Osteoblast (primary cell): ENCODE measurements at regions not wholly inside any gene's neighbourhood (a gene's known extent, or its start where the extent isn't known, plus 50 kb on each side); places are given as distances from the start of the nearest gene placed in this dataset.
A peak's percentile ranks its signal among the peaks of the same experiment; 100 is the strongest.

Experiments used
- DNase-seq: peaks from one replicate; pipeline ENCODE4 v3.0.0; 2011; ENCODE audit warnings: low spot score, mixed read lengths; ENCODE audit not compliant: insufficient read length; ENCODE audit errors: missing footprints
- H2AFZ ChIP-seq: 2 replicates; pipeline ENCODE4 v1.6.0; 2011; ENCODE audit warnings: mild to moderate bottlenecking, low read length
- H3K27ac ChIP-seq: 2 replicates; pipeline ENCODE4 v1.5.1; 2011; ENCODE audit warnings: mild to moderate bottlenecking, low read depth, low read length, moderate library complexity
- H3K27me3 ChIP-seq: 2 replicates; pipeline ENCODE4 v1.6.0; 2012; ENCODE audit warnings: mild to moderate bottlenecking, control low read depth, inconsistent platforms, low read length, moderate library complexity; ENCODE audit not compliant: insufficient read depth
- H3K36me3 ChIP-seq: 2 replicates; pipeline ENCODE4 v1.5.1; 2011; ENCODE audit warnings: mild to moderate bottlenecking, low read length, control low read depth, moderate library complexity; ENCODE audit not compliant: insufficient read depth
- H3K4me1 ChIP-seq: 2 replicates; pipeline ENCODE4 v1.5.1; 2011; ENCODE audit warnings: mild to moderate bottlenecking, low read length, control low read depth, moderate library complexity; ENCODE audit not compliant: insufficient read depth
- H3K4me2 ChIP-seq: 2 replicates; pipeline ENCODE4 v1.6.0; 2011; ENCODE audit warnings: mild to moderate bottlenecking, low read length; ENCODE audit not compliant: insufficient read depth
- H3K4me3 ChIP-seq: fragments of 200-600 bp; sonication (generic); 3 replicates; pipeline ENCODE4 v1.5.1; 2012; ENCODE audit warnings: mild to moderate bottlenecking, low read length, inconsistent platforms; ENCODE audit not compliant: insufficient read depth
- H3K79me2 ChIP-seq: 2 replicates; pipeline ENCODE4 v1.6.0; 2012; ENCODE audit warnings: mild to moderate bottlenecking, low read length, control low read depth, inconsistent platforms; ENCODE audit not compliant: insufficient read depth
- H3K9me3 ChIP-seq: 2 replicates; pipeline ENCODE4 v1.5.1; 2011; ENCODE audit warnings: low read depth, low read length, control low read depth
- H4K20me1 ChIP-seq: 2 replicates; pipeline ENCODE4 v1.6.0; 2012; ENCODE audit warnings: mild to moderate bottlenecking, low read length, control low read depth; ENCODE audit not compliant: insufficient read depth
- TF ChIP-seq, protein P1 (sequence below): IDR thresholded peaks from 2 replicates; pipeline ENCODE4 v1.5.1; 2011; ENCODE audit warnings: mild to moderate bottlenecking, low read depth, low read length, moderate library complexity; ENCODE audit errors: extremely low read depth

DNA sequence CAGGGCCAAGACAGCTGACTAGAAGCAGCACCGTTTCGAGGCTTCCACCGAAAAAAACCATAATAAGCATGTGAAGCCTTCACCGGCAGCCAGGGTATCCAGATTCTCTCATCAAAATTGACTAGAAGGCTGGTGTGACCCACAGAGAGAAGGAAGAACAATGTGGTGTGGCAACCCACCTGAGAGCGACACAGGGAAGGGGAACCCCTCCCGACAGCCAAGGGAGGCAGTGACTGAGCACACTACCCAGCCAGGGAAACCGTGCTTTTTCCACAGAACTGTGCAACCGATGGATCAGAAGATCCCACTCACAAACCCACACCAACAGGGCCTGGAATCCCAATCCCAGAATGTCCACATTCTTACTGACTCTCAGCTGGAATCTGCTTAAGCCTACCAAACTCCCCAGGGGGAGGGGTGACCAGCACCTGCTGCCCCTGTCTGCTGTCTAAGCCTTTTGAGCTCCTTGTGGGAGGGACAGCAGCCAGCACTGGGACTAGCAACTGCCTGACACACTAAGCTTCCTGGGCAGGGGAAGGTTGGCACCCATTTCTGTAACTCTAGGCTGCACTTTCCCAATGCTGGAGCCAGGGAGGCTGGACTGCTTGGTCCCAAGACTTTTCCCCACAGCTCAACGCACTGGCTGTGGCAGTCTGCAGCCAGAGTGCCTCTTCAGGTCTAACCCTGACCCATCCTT is 231.9 kb upstream of the FAM83B start:
- Histone ChIP-seq H3K79me2 (no peaks in the 10 kb centered on the region), H3K27ac (no peak overlapping the region), H3K36me3 (no peaks in the 10 kb centered on the region), H3K4me3 (no peak overlapping the region), H2AFZ (no peak overlapping the region), H3K9me3 (no peaks in the 10 kb centered on the region), H3K27me3 (no peaks in the 10 kb centered on the region), H3K4me1 (peaks cover 15% of the 10 kb centered on the region), H4K20me1 (no peaks in the 10 kb centered on the region), H3K4me2 (no peak overlapping the region)
- TF ChIP-seq, protein P1, sequence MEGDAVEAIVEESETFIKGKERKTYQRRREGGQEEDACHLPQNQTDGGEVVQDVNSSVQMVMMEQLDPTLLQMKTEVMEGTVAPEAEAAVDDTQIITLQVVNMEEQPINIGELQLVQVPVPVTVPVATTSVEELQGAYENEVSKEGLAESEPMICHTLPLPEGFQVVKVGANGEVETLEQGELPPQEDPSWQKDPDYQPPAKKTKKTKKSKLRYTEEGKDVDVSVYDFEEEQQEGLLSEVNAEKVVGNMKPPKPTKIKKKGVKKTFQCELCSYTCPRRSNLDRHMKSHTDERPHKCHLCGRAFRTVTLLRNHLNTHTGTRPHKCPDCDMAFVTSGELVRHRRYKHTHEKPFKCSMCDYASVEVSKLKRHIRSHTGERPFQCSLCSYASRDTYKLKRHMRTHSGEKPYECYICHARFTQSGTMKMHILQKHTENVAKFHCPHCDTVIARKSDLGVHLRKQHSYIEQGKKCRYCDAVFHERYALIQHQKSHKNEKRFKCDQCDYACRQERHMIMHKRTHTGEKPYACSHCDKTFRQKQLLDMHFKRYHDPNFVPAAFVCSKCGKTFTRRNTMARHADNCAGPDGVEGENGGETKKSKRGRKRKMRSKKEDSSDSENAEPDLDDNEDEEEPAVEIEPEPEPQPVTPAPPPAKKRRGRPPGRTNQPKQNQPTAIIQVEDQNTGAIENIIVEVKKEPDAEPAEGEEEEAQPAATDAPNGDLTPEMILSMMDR: no peak
- DNase-seq: no peak

DNA sequence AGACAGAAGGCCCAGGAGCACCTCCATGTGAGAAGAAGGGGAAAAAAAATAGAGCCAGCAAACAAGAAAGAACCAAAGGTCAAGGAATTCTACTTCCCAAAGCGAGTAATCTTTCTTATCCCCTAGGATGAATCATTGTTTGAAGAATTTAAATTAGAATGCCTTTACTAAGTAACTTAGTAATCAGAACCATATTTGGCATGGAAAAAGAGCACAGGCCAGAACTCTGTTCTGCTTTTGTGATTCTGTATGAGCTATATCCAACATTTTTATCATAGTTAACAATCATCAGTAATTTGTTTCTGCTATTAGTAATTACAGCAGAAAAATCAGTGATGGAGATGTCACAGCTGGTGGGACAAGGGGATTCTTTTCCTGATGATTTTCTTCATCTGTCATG is 228.8 kb upstream of the FAM83B start:
- peak; percentile 71 for DNase-seq
- Histone ChIP-seq H3K9me3 (no peaks in the 10 kb centered on the region), H2AFZ (no peak overlapping the region), H4K20me1 (no peaks in the 10 kb centered on the region), H3K4me3 (no peak overlapping the region), H3K36me3 (no peaks in the 10 kb centered on the region), H3K4me2 (peak overlapping the region; percentile 20), H3K27ac (peak overlapping the region; percentile 63), H3K4me1 (peaks cover 15% of the 10 kb centered on the region), H3K79me2 (no peaks in the 10 kb centered on the region), H3K27me3 (no peaks in the 10 kb centered on the region)
- TF ChIP-seq, protein P1: no peak

DNA sequence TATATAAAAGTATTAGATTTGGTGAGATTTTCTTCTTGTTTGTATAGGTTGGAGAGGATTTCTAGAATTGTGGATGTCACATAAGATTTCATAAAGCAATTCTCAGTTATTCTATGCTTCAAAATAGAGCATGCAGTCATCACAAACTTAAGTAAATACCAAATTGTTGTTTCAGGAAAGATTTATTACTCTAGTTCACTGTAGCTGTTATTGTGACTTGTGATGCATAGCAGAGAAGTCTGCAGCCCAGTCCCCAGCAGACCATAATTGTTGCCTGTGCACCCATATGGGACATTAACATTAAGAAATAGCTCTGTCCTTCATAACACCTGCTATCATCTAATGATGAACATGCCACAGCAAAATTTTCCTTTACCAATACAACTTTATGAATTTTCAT is 228.0 kb upstream of the FAM83B start:
- Histone ChIP-seq H3K4me2 (no peak overlapping the region), H3K79me2 (no peaks in the 10 kb centered on the region), H3K4me1 (peaks cover 15% of the 10 kb centered on the region), H3K4me3 (no peak overlapping the region), H4K20me1 (no peaks in the 10 kb centered on the region), H3K9me3 (no peaks in the 10 kb centered on the region), H3K27ac (no peak overlapping the region), H2AFZ (no peak overlapping the region), H3K36me3 (no peaks in the 10 kb centered on the region), H3K27me3 (no peaks in the 10 kb centered on the region)
- DNase-seq: no peak
- TF ChIP-seq, protein P1: no peak

DNA sequence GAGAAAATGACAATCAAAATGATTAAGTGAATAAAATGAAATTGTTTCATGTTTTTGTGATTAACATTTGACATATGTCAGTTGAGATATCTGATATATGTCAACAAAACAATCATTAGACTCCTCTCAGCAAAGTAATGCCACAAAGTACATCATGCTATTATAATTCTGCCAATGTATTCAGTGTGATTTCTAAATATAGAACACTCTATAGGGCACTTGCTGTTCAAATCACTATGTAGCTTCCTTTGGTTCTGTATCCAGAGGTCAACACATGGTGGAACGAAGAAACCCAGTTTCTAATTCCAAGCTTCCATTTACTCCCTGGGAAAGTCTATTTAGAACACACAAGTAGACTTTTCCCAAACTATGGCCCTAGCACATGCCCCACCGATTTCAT is 227.5 kb upstream of the FAM83B start:
- Histone ChIP-seq H2AFZ (no peak overlapping the region), H3K4me1 (peaks cover 15% of the 10 kb centered on the region), H4K20me1 (no peaks in the 10 kb centered on the region), H3K4me3 (no peak overlapping the region), H3K4me2 (no peak overlapping the region), H3K9me3 (no peaks in the 10 kb centered on the region), H3K27me3 (no peaks in the 10 kb centered on the region), H3K79me2 (no peaks in the 10 kb centered on the region), H3K36me3 (no peaks in the 10 kb centered on the region), H3K27ac (no peak overlapping the region)
- TF ChIP-seq, protein P1: no peak
- DNase-seq: no peak
